SK-N-SH treated with all-trans-retinoic acid at 6 μM for 48 hours (cell line): ENCODE measurements at regions not wholly inside any gene's neighbourhood (a gene's known extent, or its start where the extent isn't known, plus 50 kb on each side); places are given as distances from the start of the nearest gene placed in this dataset.

Experiments used
- ATAC-seq: fragments of 200-7000 bp; cut with Tn5 transposase; 3 replicates; pipeline ENCODE4 v1.9.1; 2020; ENCODE audit warnings: mild to moderate bottlenecking, moderate library complexity
- BACH2 ChIP-seq: fragments of 250-450 bp; sonication (Bioruptor Pico); IDR thresholded peaks from 2 replicates; pipeline ENCODE4 v1.9.0; 2021; ENCODE audit warnings: mild to moderate bottlenecking, borderline replicate concordance
- CREB5 ChIP-seq: fragments of 250-450 bp; sonication (Bioruptor Pico); IDR thresholded peaks from 2 replicates; pipeline ENCODE4 v1.5.1; 2020; ENCODE audit warnings: low read depth, mild to moderate bottlenecking, moderate library complexity
- ESRRG ChIP-seq: fragments of 250-450 bp; sonication (Bioruptor Pico); IDR thresholded peaks from 2 replicates; pipeline ENCODE4 v1.6.1; 2021; ENCODE audit warnings: mild to moderate bottlenecking
- GLIS3 ChIP-seq: fragments of 250-450 bp; sonication (Bioruptor Pico); IDR thresholded peaks from 2 replicates; pipeline ENCODE4 v1.5.0; 2020; ENCODE audit warnings: mild to moderate bottlenecking, moderate library complexity
- ISL1 ChIP-seq: fragments of 250-450 bp; sonication (Bioruptor Pico); IDR thresholded peaks from 2 replicates; pipeline ENCODE4 v2.1.2; 2022; ENCODE audit warnings: mild to moderate bottlenecking, moderate library complexity
- PATZ1 ChIP-seq: fragments of 250-450 bp; sonication (Bioruptor Pico); IDR thresholded peaks from 2 replicates; pipeline ENCODE4 v1.8.0; 2020; ENCODE audit warnings: mild to moderate bottlenecking, moderate library complexity, borderline replicate concordance
- POU6F1 ChIP-seq: fragments of 250-450 bp; sonication (Bioruptor Pico); IDR thresholded peaks from 2 replicates; pipeline ENCODE4 v1.8.0; 2021; ENCODE audit warnings: low read depth, mild to moderate bottlenecking, moderate library complexity, borderline replicate concordance
- PPARA ChIP-seq: fragments of 250-450 bp; sonication (Bioruptor Pico); IDR thresholded peaks from 2 replicates; pipeline ENCODE4 v1.5.0; 2020; ENCODE audit warnings: mild to moderate bottlenecking, borderline replicate concordance
- TCF4 ChIP-seq: fragments of 250-450 bp; sonication (Bioruptor Pico); IDR thresholded peaks from 2 replicates; pipeline ENCODE4 v1.8.0; 2021; ENCODE audit warnings: mild to moderate bottlenecking, moderate library complexity, borderline replicate concordance
- TOX ChIP-seq: fragments of 250-450 bp; sonication (Bioruptor Pico); IDR thresholded peaks from 2 replicates; pipeline ENCODE4 v1.8.0; 2021; ENCODE audit warnings: mild to moderate bottlenecking, moderate library complexity, borderline replicate concordance
- ZC3H10 ChIP-seq: fragments of 250-450 bp; sonication (Bioruptor Pico); IDR thresholded peaks from 2 replicates; pipeline ENCODE4 v1.5.1; 2021; ENCODE audit warnings: mild to moderate bottlenecking, moderate library complexity
- ZFP3 ChIP-seq: fragments of 250-450 bp; sonication (Bioruptor Pico); IDR thresholded peaks from 2 replicates; pipeline ENCODE4 v1.5.0; 2020; ENCODE audit warnings: mild to moderate bottlenecking, moderate library complexity
- ZFP30 ChIP-seq: fragments of 450-650 bp; formaldehyde crosslinking; IDR thresholded peaks from 2 replicates; pipeline ENCODE4 v1.5.0; 2022; ENCODE audit warnings: mild to moderate bottlenecking, moderate library complexity
- ZNF565 ChIP-seq: fragments of 450-650 bp; formaldehyde crosslinking; conservative IDR thresholded peaks from 2 replicates; pipeline ENCODE4 v1.5.0; 2020; ENCODE audit warnings: low read depth, mild to moderate bottlenecking, moderate library complexity
- ZNF70 ChIP-seq: fragments of 450-650 bp; formaldehyde crosslinking; IDR thresholded peaks from 2 replicates; pipeline ENCODE4 v1.5.0; 2020; ENCODE audit warnings: mild to moderate bottlenecking, moderate library complexity
- ZNF8 ChIP-seq: fragments of 450-650 bp; formaldehyde crosslinking; IDR thresholded peaks from 2 replicates; pipeline ENCODE4 v1.5.0; 2020; ENCODE audit warnings: mild to moderate bottlenecking, moderate library complexity
- TF ChIP-seq, protein P1 (sequence below): fragments of 250-450 bp; sonication (Bioruptor Pico); IDR thresholded peaks from 2 replicates; pipeline ENCODE4 v1.5.1; 2021; ENCODE audit warnings: mild to moderate bottlenecking, moderate library complexity

GRCh38 chr10:110397856-110398255, 93.1 kb upstream of the SMNDC1 start:
- no peak for ATAC-seq

GRCh38 chr10:110398419-110399105, 93.8 kb upstream of the SMNDC1 start:
- ATAC-seq = peak; percentile 91
- no peak for TF ChIP-seq PPARA (CRISPR knock-in tag)

More at GRCh38 chr10:110397856-110398255, 93.1 kb upstream of the SMNDC1 start:
- TF ChIP-seq ZNF565 (no peak), ZC3H10 (CRISPR knock-in tag) (no peak), CREB5 (CRISPR knock-in tag) (no peak), ZNF70 (CRISPR knock-in tag) (no peak), PPARA (CRISPR knock-in tag) (no peak), ESRRG (CRISPR knock-in tag) (no peak), TOX (CRISPR knock-in tag) (no peak), ZFP30 (CRISPR knock-in tag) (no peak), POU6F1 (CRISPR knock-in tag) (no peak), GLIS3 (CRISPR knock-in tag) (no peak), BACH2 (CRISPR knock-in tag) (no peak), PATZ1 (CRISPR knock-in tag) (no peak), ZNF8 (CRISPR knock-in tag) (no peak), TCF4 (CRISPR knock-in tag) (no peak), ZFP3 (CRISPR knock-in tag) (no peak), ISL1 (CRISPR knock-in tag) (no peak)
- TF ChIP-seq, protein P1, sequence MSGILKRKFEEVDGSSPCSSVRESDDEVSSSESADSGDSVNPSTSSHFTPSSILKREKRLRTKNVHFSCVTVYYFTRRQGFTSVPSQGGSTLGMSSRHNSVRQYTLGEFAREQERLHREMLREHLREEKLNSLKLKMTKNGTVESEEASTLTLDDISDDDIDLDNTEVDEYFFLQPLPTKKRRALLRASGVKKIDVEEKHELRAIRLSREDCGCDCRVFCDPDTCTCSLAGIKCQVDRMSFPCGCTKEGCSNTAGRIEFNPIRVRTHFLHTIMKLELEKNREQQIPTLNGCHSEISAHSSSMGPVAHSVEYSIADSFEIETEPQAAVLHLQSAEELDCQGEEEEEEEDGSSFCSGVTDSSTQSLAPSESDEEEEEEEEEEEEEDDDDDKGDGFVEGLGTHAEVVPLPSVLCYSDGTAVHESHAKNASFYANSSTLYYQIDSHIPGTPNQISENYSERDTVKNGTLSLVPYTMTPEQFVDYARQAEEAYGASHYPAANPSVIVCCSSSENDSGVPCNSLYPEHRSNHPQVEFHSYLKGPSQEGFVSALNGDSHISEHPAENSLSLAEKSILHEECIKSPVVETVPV (CRISPR knock-in tag) = no peak

- TF ChIP-seq PPARA (CRISPR knock-in tag) (no peak), BACH2 (CRISPR knock-in tag) (no peak), ISL1 (CRISPR knock-in tag) (no peak), TOX (CRISPR knock-in tag) (no peak), ZFP3 (CRISPR knock-in tag) (no peak), CREB5 (CRISPR knock-in tag) (no peak), ZC3H10 (CRISPR knock-in tag) (no peak), ZNF565 (no peak)
- TF ChIP-seq, all 23 proteins: peak for 0
- ATAC-seq = peak; percentile 88
Measured at GRCh38 chr10:110399106-110399964, 94.6 kb upstream of the SMNDC1 start.
